Right cardiac atrium (tissue), 5 donors: ENCODE measurements at regions not wholly inside any gene's neighbourhood (a gene's known extent, or its start where the extent isn't known, plus 50 kb on each side); places are given as distances from the start of the nearest gene placed in this dataset.

Source experiments
- ATAC-seq, 2 donors: fragments of 200-7000 bp; cut with Tn5 transposase; one replicate each; pipeline versions ENCODE4 v1.8.0 to v1.9.1; 2020; ENCODE audit warnings: moderate library complexity in 2 of 2, mild to moderate bottlenecking in 1 of 2
- DNase-seq, 3 donors: peaks; one replicate each; pipeline ENCODE4 v3.0.0-alpha.2; 2020
- H3K27ac ChIP-seq: one replicate; pipeline ENCODE4 v1.5.1; 2013; ENCODE audit warnings: mild to moderate bottlenecking, low read length, control low read depth, moderate library complexity
- H3K27me3 ChIP-seq: one replicate; pipeline ENCODE4 v1.6.1; 2013; ENCODE audit not compliant: control insufficient read depth, insufficient read depth
- H3K4me1 ChIP-seq: one replicate; pipeline ENCODE4 v1.6.1; 2013; ENCODE audit warnings: low read length; ENCODE audit not compliant: control insufficient read depth, insufficient read depth
- H3K4me3 ChIP-seq: one replicate; pipeline ENCODE4 v1.5.1; 2013; ENCODE audit warnings: low read length, control low read depth
- H3K9me3 ChIP-seq: one replicate; pipeline ENCODE4 v1.6.1; 2013; ENCODE audit warnings: low read length; ENCODE audit not compliant: control insufficient read depth
- WGBS: extraction: QIAGEN DNeasy Blood & Tissue Kit; methylation state at CpG from one replicate; pipeline ENCODE4 v1.1.7; 2013; 5-methylcytosine and 5-hydroxymethylcytosine counted together
- intact Hi-C, 4 donors: fragments of 100-400 bp; cut with DNase I; formaldehyde crosslinking; loops; one replicate each; pipeline versions ENCODE4 v1.11.0 to v1.14.0; 2022 to 2023
- donor health status: healthy with polysubstance abuse.
- donor health status: DM: no; HTN: yes; CAD: no.
- donor health status: DM: no; HTN: no; CAD: no.
- donor health status: DM: no; HTN: yes; CAD: no; lungs with severe emphysema.
- donor health status: DM: yes; HTN: yes; CAD: no.

GRCh38 chr14:61977217-61977616 lies 215.0 kb downstream of the SNAPC1 start:
- no peaks in the 10 kb centered on the region for H3K9me3 ChIP-seq
- intact Hi-C loops, result no loop called here
- H3K27me3 ChIP-seq, result no peaks in the 10 kb centered on the region
- no peak overlapping the region for H3K4me3 ChIP-seq
- no peak for DNase-seq
- no peak overlapping the region for H3K27ac ChIP-seq
- ATAC-seq, result no peak
- no peaks in the 10 kb centered on the region for H3K4me1 ChIP-seq

GRCh38 chr14:61988240-61988639 lies 226.0 kb downstream of the SNAPC1 start:
- no peak overlapping the region for H3K27ac ChIP-seq
- intact Hi-C loops, result no loop called here
- no peaks in the 10 kb centered on the region for H3K27me3 ChIP-seq
- DNase-seq (no peak), ATAC-seq (no peak)
- H3K4me3 ChIP-seq, result no peak overlapping the region
- H3K9me3 ChIP-seq, result no peaks in the 10 kb centered on the region
- no peaks in the 10 kb centered on the region for H3K4me1 ChIP-seq
- 86% methylated on average over 2 of the region's 2 CpGs for WGBS

- no peak overlapping the region for H3K27ac ChIP-seq
- no peaks in the 10 kb centered on the region for H3K27me3 ChIP-seq
- 79% methylated on average over 8 of the region's 8 CpGs for WGBS
- H3K9me3 ChIP-seq, result no peaks in the 10 kb centered on the region
- no peak overlapping the region for H3K4me3 ChIP-seq
- no peak for DNase-seq
- no peaks in the 10 kb centered on the region for H3K4me1 ChIP-seq
- ATAC-seq, result no peak
- intact Hi-C loops, result no loop called here
Observed at GRCh38 chr14:61992139-61992538, 229.9 kb downstream of the SNAPC1 start.

GRCh38 chr14:61992926-61993325 lies 230.7 kb downstream of the SNAPC1 start:
- intact Hi-C loops, result no loop called here
- Histone ChIP-seq H3K4me1 (no peaks in the 10 kb centered on the region), H3K9me3 (no peaks in the 10 kb centered on the region), H3K27me3 (no peaks in the 10 kb centered on the region), H3K4me3 (no peak overlapping the region), H3K27ac (no peak overlapping the region)
- 45% methylated on average over 2 of the region's 2 CpGs for WGBS
- no peak for ATAC-seq
- no peak for DNase-seq

GRCh38 chr14:61994589-61994988 lies 232.4 kb downstream of the SNAPC1 start:
- DNase-seq (no peak), ATAC-seq (no peak)
- WGBS, result 98% methylated on average over 1 of the region's 1 CpG
- H3K27ac ChIP-seq, result no peak overlapping the region
- H3K9me3 ChIP-seq, result no peaks in the 10 kb centered on the region
- intact Hi-C loops, result no loop called here
- no peaks in the 10 kb centered on the region for H3K4me1 ChIP-seq
- no peaks in the 10 kb centered on the region for H3K27me3 ChIP-seq
- H3K4me3 ChIP-seq, result no peak overlapping the region

- Histone ChIP-seq H3K4me3 (no peak overlapping the region), H3K27me3 (no peaks in the 10 kb centered on the region), H3K27ac (no peak overlapping the region), H3K9me3 (no peaks in the 10 kb centered on the region), H3K4me1 (no peaks in the 10 kb centered on the region)
- ATAC-seq (no peak), DNase-seq (no peak)
- 68% methylated on average over 4 of the region's 4 CpGs for WGBS
- intact Hi-C loops, result no loop called here
Observed at GRCh38 chr14:61996753-61997152, 234.5 kb downstream of the SNAPC1 start.

GRCh38 chr14:61997161-61997560 lies 234.9 kb downstream of the SNAPC1 start:
- Histone ChIP-seq H3K27me3 (no peaks in the 10 kb centered on the region), H3K9me3 (no peaks in the 10 kb centered on the region), H3K4me1 (no peaks in the 10 kb centered on the region), H3K27ac (no peak overlapping the region), H3K4me3 (no peak overlapping the region)
- ATAC-seq, result no peak
- intact Hi-C loops, result no loop called here
- DNase-seq, result no peak

GRCh38 chr14:62001963-62002362 lies 239.7 kb downstream of the SNAPC1 start:
- no peak for DNase-seq
- Histone ChIP-seq H3K27me3 (peaks cover 3% of the 10 kb centered on the region), H3K4me3 (no peak overlapping the region), H3K9me3 (no peaks in the 10 kb centered on the region), H3K4me1 (no peaks in the 10 kb centered on the region), H3K27ac (no peak overlapping the region)
- no peak for ATAC-seq
- intact Hi-C loops, result no loop called here
- WGBS, result 60% methylated on average over 2 of the region's 2 CpGs

GRCh38 chr14:62002642-62003041 lies 240.4 kb downstream of the SNAPC1 start:
- intact Hi-C loops, result no loop called here
- Histone ChIP-seq H3K27me3 (peaks cover 3% of the 10 kb centered on the region), H3K4me1 (no peaks in the 10 kb centered on the region), H3K27ac (no peak overlapping the region), H3K9me3 (no peaks in the 10 kb centered on the region), H3K4me3 (no peak overlapping the region)
- 67% methylated on average over 1 of the region's 1 CpG for WGBS
- DNase-seq (no peak), ATAC-seq (no peak)

- intact Hi-C loops, result no loop called here
- ATAC-seq, result no peak
- no peaks in the 10 kb centered on the region for H3K4me1 ChIP-seq
- no peak overlapping the region for H3K4me3 ChIP-seq
- peaks cover 3% of the 10 kb centered on the region for H3K27me3 ChIP-seq
- no peak overlapping the region for H3K27ac ChIP-seq
- H3K9me3 ChIP-seq, result no peaks in the 10 kb centered on the region
- WGBS, result 83% methylated on average over 2 of the region's 2 CpGs
- DNase-seq, result no peak
Observed at GRCh38 chr14:62003701-62004100, 241.5 kb downstream of the SNAPC1 start.

- DNase-seq (no peak), ATAC-seq (no peak)
- H3K4me1 ChIP-seq, result no peaks in the 10 kb centered on the region
- no peaks in the 10 kb centered on the region for H3K9me3 ChIP-seq
- H3K27ac ChIP-seq, result no peak overlapping the region
- peaks cover 3% of the 10 kb centered on the region for H3K27me3 ChIP-seq
- H3K4me3 ChIP-seq, result no peak overlapping the region
- WGBS, result 77% methylated on average over 6 of the region's 6 CpGs
- intact Hi-C loops, result no loop called here
Observed at GRCh38 chr14:62006116-62006731, 244.0 kb downstream of the SNAPC1 start.

GRCh38 chr14:62015243-62015642 lies 253.0 kb downstream of the SNAPC1 start:
- 27% methylated on average over 1 of the region's 1 CpG for WGBS
- intact Hi-C loops, result no loop called here

More at GRCh38 chr14:62015243-62015642, 253.0 kb downstream of the SNAPC1 start:
- DNase-seq, result no peak
- Histone ChIP-seq H3K4me1 (no peaks in the 10 kb centered on the region), H3K27ac (no peak overlapping the region), H3K27me3 (no peaks in the 10 kb centered on the region), H3K9me3 (no peaks in the 10 kb centered on the region), H3K4me3 (no peak overlapping the region)
- ATAC-seq, result no peak
